ENCODE measurements at regions not wholly inside any gene's neighbourhood (a gene's known extent, or its start where the extent isn't known, plus 50 kb on each side); places are given as distances from the start of the nearest gene placed in this dataset.

DNA sequence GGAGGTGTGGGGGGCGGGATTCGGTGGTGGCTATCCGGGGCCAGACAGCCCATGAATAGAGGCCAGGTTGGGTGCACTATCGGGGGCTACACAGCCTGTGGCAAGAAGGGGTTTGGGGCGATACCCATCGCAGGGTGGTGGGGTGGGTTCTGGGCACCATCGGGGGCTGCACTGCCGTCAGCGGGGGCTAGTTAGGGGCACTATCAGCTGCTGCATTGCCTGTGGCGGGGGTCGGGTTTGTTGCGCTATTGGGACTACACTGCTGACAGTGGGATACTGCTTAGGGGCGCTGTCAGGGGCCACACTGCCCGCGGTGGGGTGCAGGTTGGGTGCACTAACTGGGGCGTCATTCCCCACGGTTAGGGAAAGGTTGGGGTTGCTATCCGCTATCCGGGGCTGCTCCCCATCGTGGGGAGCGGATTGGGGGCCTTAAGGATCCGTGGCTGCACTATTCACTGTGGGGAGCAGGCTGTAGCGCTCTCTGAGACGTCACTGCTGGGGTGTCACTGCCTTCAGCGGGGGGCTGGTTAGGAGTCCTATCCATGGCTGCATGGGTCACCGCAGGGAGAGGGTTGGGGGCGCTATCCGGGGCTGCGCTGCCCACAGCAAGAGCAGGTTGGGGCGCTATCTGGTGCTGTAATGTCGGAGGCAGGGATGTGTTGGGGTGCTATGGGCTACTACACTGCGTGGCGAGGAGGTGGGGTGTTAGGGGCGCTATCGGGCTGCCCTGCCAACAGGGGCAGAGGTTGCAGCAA lies 76.5 kb upstream of the SLC35G4 start:
- TF ChIP-seq POLR2A (IDR thresholded peaks at IDR 0.05) = no peak
- TF ChIP-seq POLR2AphosphoS5 (IDR thresholded peaks at IDR 0.05) = no peak
- TF ChIP-seq, protein P1, sequence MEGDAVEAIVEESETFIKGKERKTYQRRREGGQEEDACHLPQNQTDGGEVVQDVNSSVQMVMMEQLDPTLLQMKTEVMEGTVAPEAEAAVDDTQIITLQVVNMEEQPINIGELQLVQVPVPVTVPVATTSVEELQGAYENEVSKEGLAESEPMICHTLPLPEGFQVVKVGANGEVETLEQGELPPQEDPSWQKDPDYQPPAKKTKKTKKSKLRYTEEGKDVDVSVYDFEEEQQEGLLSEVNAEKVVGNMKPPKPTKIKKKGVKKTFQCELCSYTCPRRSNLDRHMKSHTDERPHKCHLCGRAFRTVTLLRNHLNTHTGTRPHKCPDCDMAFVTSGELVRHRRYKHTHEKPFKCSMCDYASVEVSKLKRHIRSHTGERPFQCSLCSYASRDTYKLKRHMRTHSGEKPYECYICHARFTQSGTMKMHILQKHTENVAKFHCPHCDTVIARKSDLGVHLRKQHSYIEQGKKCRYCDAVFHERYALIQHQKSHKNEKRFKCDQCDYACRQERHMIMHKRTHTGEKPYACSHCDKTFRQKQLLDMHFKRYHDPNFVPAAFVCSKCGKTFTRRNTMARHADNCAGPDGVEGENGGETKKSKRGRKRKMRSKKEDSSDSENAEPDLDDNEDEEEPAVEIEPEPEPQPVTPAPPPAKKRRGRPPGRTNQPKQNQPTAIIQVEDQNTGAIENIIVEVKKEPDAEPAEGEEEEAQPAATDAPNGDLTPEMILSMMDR (IDR thresholded peaks at IDR 0.05 in 8 of 11, conservative IDR thresholded peaks at IDR 0.05 in 3 of 11) = no peak
- H3K27me3 ChIP-seq (replicated peaks in 1 of 7) = no peaks in the 10 kb centered on the region
- intact Hi-C loops (cut with DNase I; ENCODE audit: low total_unique reads) = no loop called here
- H3K4me1 ChIP-seq = no peaks in the 10 kb centered on the region
- no peak overlapping the region for H3K27ac ChIP-seq
- DNase-seq = no peak
- H3K9me3 ChIP-seq = peaks cover 0 to 11% (median 0%) of the 10 kb centered on the region in 8 donors
- WGBS, 5 donors = 91 to 96% (median 93%) methylated on average over 28 to 35 of the region's 35 CpGs
- H3K4me3 ChIP-seq = no peak overlapping the region
- no peaks in the 10 kb centered on the region for H3K36me3 ChIP-seq

DNA sequence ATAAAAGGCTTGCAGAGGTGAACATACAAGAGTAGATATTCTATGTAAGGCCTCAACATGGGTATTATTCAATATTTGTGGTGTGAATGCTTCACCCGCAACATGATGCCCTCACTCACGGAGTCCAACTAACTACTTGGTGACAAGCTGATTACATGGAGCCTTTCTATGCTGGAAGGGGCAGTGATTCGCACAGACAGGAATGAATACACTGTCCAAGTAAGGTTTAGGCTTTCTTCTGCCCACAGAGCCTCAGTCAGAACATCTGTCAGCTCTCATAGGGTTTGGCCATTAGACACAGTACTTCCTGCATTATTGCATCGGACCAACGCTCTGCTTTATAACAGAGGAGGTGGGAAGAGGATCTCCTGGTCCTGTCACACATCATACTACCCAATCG lies 80.3 kb upstream of the SLC35G4 start:
- Histone ChIP-seq H3K27me3 (replicated peaks in 1 of 7) (peaks cover 0 to 8% (median 0%) of the 10 kb centered on the region in 7 donors), H3K9me3 (peaks cover 0 to 8% (median 0%) of the 10 kb centered on the region in 8 donors), H3K4me1 (no peaks in the 10 kb centered on the region), H3K27ac (no peak overlapping the region), H3K36me3 (no peaks in the 10 kb centered on the region), H3K4me3 (no peak overlapping the region)
- 81 to 96% (median 92%) methylated on average over 6 of the region's 6 CpGs for WGBS, 5 donors
- TF ChIP-seq POLR2A (IDR thresholded peaks at IDR 0.05) (no peak), POLR2AphosphoS5 (IDR thresholded peaks at IDR 0.05) (no peak)
- TF ChIP-seq, protein P1 (IDR thresholded peaks at IDR 0.05 in 8 of 11, conservative IDR thresholded peaks at IDR 0.05 in 3 of 11) = no peak
- intact Hi-C loops (cut with DNase I; ENCODE audit: low total_unique reads) = no loop called here
- no peak for DNase-seq

DNA sequence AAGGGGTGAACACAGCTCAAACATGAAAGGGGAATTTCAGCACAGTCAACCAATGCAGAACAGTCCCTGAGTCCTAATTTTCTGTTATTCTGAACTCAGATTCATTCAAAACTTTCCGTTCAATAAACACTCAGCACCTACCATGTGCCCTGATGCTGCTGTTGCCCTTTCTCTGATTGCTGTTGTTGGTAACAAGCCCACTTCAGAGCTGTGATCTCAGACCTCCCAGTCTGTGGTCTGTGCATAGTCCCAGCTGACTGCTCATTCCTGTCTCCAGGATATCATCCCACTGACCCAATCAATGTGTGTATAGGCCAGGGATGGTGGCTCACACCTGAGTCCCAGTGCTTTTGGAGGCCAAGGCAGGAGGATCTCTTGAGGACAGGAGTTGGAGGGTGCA lies 82.7 kb upstream of the SLC35G4 start:
- peaks cover 0 to 8% (median 0%) of the 10 kb centered on the region in 7 donors for H3K27me3 ChIP-seq (replicated peaks in 1 of 7)
- TF ChIP-seq POLR2A (IDR thresholded peaks at IDR 0.05) (no peak), POLR2AphosphoS5 (IDR thresholded peaks at IDR 0.05) (no peak)
- TF ChIP-seq, protein P1 (IDR thresholded peaks at IDR 0.05 in 8 of 11, conservative IDR thresholded peaks at IDR 0.05 in 3 of 11) = no peak
- H3K27ac ChIP-seq = no peak overlapping the region
- no peaks in the 10 kb centered on the region for H3K36me3 ChIP-seq
- H3K4me1 ChIP-seq = no peaks in the 10 kb centered on the region
- intact Hi-C loops (cut with DNase I; ENCODE audit: low total_unique reads) = no loop called here
- 83 to 97% (median 88%) methylated on average over 1 of the region's 1 CpG for WGBS, 5 donors
- no peaks in the 10 kb centered on the region for H3K9me3 ChIP-seq
- DNase-seq = no peak
- no peak overlapping the region for H3K4me3 ChIP-seq

DNA sequence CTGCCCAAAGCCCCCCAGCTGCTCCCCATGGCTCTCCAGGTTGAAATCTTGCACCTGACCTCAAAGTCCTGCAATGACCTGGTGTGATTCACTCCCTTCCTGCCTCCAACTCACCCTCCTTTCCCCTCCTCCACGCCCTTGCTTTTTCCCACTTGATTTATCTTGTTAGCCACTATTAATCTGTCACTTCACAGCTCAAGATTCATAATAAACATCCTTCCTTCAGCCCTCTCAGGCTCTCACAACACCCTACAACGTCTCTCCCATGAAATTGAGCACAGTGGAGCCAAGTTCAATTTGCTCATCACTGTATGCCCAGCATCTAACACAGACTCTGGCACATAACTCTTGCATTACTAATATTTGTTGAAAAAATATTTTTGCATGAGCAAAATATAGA lies 85.6 kb upstream of the SLC35G4 start:
- no peak overlapping the region for H3K4me3 ChIP-seq

More for the DNA sequence above, 85.6 kb upstream of the SLC35G4 start:
- no peak overlapping the region for H3K27ac ChIP-seq
- H3K27me3 ChIP-seq (replicated peaks in 1 of 7) = peaks cover 0 to 8% (median 0%) of the 10 kb centered on the region in 7 donors
- H3K36me3 ChIP-seq = no peaks in the 10 kb centered on the region
- H3K9me3 ChIP-seq = no peaks in the 10 kb centered on the region
- intact Hi-C loops (cut with DNase I; ENCODE audit: low total_unique reads) = no loop called here
- TF ChIP-seq POLR2A (IDR thresholded peaks at IDR 0.05) = no peak
- TF ChIP-seq, protein P1 (IDR thresholded peaks at IDR 0.05 in 8 of 11, conservative IDR thresholded peaks at IDR 0.05 in 3 of 11) = no peak
- TF ChIP-seq POLR2AphosphoS5 (IDR thresholded peaks at IDR 0.05) = no peak
- H3K4me1 ChIP-seq = no peaks in the 10 kb centered on the region
- no peak for DNase-seq
- 29 to 62% (median 41%) methylated on average over 2 of the region's 2 CpGs for WGBS, 5 donors
